ENCODE measurements at regions not wholly inside any gene's neighbourhood (a gene's known extent, or its start where the extent isn't known, plus 50 kb on each side); places are given as distances from the start of the nearest gene placed in this dataset.

DNA sequence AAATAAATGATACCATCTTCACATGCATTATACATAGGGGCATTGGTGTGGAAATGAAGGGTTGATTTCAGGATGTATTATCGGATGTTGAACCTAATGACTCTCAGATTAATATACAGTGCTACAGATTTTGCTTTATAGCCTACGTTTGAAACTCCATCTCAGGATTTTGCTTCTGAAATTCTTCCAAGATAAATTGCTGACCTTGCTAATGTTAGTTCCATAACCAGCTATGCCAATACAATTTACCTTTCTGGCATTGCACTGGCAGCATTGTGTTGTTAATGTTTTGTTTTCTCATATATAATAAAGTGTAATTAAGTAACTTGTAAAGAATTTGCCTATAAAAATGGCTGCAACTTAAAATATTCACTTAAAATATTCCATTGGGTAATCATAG, 350.1 kb downstream of the CHRM3 start:
- TF ChIP-seq, protein P1, sequence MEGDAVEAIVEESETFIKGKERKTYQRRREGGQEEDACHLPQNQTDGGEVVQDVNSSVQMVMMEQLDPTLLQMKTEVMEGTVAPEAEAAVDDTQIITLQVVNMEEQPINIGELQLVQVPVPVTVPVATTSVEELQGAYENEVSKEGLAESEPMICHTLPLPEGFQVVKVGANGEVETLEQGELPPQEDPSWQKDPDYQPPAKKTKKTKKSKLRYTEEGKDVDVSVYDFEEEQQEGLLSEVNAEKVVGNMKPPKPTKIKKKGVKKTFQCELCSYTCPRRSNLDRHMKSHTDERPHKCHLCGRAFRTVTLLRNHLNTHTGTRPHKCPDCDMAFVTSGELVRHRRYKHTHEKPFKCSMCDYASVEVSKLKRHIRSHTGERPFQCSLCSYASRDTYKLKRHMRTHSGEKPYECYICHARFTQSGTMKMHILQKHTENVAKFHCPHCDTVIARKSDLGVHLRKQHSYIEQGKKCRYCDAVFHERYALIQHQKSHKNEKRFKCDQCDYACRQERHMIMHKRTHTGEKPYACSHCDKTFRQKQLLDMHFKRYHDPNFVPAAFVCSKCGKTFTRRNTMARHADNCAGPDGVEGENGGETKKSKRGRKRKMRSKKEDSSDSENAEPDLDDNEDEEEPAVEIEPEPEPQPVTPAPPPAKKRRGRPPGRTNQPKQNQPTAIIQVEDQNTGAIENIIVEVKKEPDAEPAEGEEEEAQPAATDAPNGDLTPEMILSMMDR (IDR thresholded peaks at IDR 0.05), result no peak
- no peak for TF ChIP-seq POLR2A (IDR thresholded peaks at IDR 0.05)
